CD14-positive monocyte (primary cell): ENCODE measurements at regions not wholly inside any gene's neighbourhood (a gene's known extent, or its start where the extent isn't known, plus 50 kb on each side); places are given as distances from the start of the nearest gene placed in this dataset.

Source experiments
- DNase-seq, 3 donors: peaks; one replicate each; pipeline ENCODE4 v3.0.0-alpha.2; 2011 to 2022
- H2AFZ ChIP-seq: 2 replicates; pipeline ENCODE4 v1.6.0; 2012; ENCODE audit warnings: mild to moderate bottlenecking, low read depth, low read length, inconsistent platforms; ENCODE audit not compliant: insufficient read depth, poor library complexity, severe bottlenecking
- H3K27ac ChIP-seq, 2 donors: 1 replicate in 1 of 2; 2 replicates in 1 of 2; pipeline ENCODE4 v1.5.1; 2012 to 2013; ENCODE audit warnings: low read length in 2 of 2, control low read depth in 1 of 2, inconsistent platforms in 1 of 2, low read depth in 1 of 2, mild to moderate bottlenecking in 1 of 2
- H3K27me3 ChIP-seq, 2 donors: one replicate each; pipeline versions ENCODE4 v1.6.0 to v1.6.1; 2011 to 2013; ENCODE audit warnings: low read length in 2 of 2; ENCODE audit not compliant: control insufficient read depth in 2 of 2, insufficient read depth in 2 of 2
- H3K36me3 ChIP-seq, 2 donors: replicated peaks in 1 of 2; 1 replicate in 1 of 2; 2 replicates in 1 of 2; pipeline versions ENCODE4 v1.5.1 to v1.6.1; 2012 to 2013; ENCODE audit warnings: low read length in 2 of 2, control low read depth in 1 of 2, inconsistent platforms in 1 of 2, mild to moderate bottlenecking in 1 of 2; ENCODE audit not compliant: insufficient read depth in 2 of 2, control insufficient read depth in 1 of 2
- H3K4me1 ChIP-seq, 2 donors: 1 replicate in 1 of 2; 2 replicates in 1 of 2; pipeline versions ENCODE4 v1.5.1 to v1.6.1; 2012 to 2013; ENCODE audit warnings: low read length in 2 of 2, control low read depth in 1 of 2, inconsistent platforms in 1 of 2, mild to moderate bottlenecking in 1 of 2, moderate library complexity in 1 of 2; ENCODE audit not compliant: insufficient read depth in 2 of 2, control insufficient read depth in 1 of 2
- H3K4me2 ChIP-seq: replicated peaks from 2 replicates; pipeline ENCODE3; 2012; ENCODE audit warnings: low read length, moderate library complexity, mild to moderate bottlenecking; ENCODE audit not compliant: poor library complexity, severe bottlenecking; ENCODE audit errors: extremely low read depth
- H3K4me3 ChIP-seq, 3 experiments: fragments of 200-600 bp in 1 of 3; sonication (generic) in 1 of 3; replicated peaks in 1 of 3; 1 replicate in 2 of 3; 2 replicates in 1 of 3; pipeline ENCODE4 v1.5.1; 2011 to 2013; ENCODE audit warnings: low read length in 3 of 3, mild to moderate bottlenecking in 3 of 3, control low read depth in 2 of 3, low read depth in 2 of 3, inconsistent platforms in 1 of 3, moderate library complexity in 1 of 3
- H3K79me2 ChIP-seq: 2 replicates; pipeline ENCODE4 v1.6.0; 2012; ENCODE audit warnings: mild to moderate bottlenecking, control low read depth, inconsistent platforms, low read length, moderate library complexity; ENCODE audit not compliant: insufficient read depth
- H3K9ac ChIP-seq: 2 replicates; pipeline ENCODE4 v1.6.0; 2017; ENCODE audit warnings: low read length, mild to moderate bottlenecking; ENCODE audit not compliant: insufficient read depth, poor library complexity, severe bottlenecking
- H3K9me3 ChIP-seq, 2 donors: replicated peaks in 1 of 2; 1 replicate in 1 of 2; 2 replicates in 1 of 2; pipeline versions ENCODE4 v1.5.1 to v1.6.1; 2012 to 2013; ENCODE audit warnings: low read length in 2 of 2, control low read depth in 1 of 2; ENCODE audit not compliant: control insufficient read depth in 1 of 2, insufficient read depth in 1 of 2
- H4K20me1 ChIP-seq: 2 replicates; pipeline ENCODE4 v1.6.0; 2012; ENCODE audit warnings: mild to moderate bottlenecking, low read length, control low read depth, moderate library complexity; ENCODE audit not compliant: insufficient read depth
- H3K27ac Mint-ChIP-seq, 7 donors: one replicate each; pipeline ENCODE4 v1.8.0; 2020; ENCODE audit warnings: mild to moderate bottlenecking in 7 of 7, mixed read lengths in 7 of 7, moderate library complexity in 6 of 7, inconsistent platforms in 2 of 7
- H3K27me3 Mint-ChIP-seq, 3 donors: one replicate each; pipeline ENCODE4 v1.8.0; 2021 to 2022; ENCODE audit warnings: low read depth in 3 of 3, mild to moderate bottlenecking in 3 of 3, mixed read lengths in 3 of 3, moderate library complexity in 3 of 3, inconsistent platforms in 1 of 3
- H3K36me3 Mint-ChIP-seq, 2 donors: one replicate each; pipeline ENCODE4 v1.8.0; 2020; ENCODE audit warnings: mixed read lengths in 2 of 2, inconsistent platforms in 1 of 2, mild to moderate bottlenecking in 1 of 2
- H3K4me1 Mint-ChIP-seq: one replicate; pipeline ENCODE4 v1.8.0; 2020; ENCODE audit warnings: mild to moderate bottlenecking, mixed read lengths
- H3K4me3 Mint-ChIP-seq, 2 donors: one replicate each; pipeline ENCODE4 v1.8.0; 2020; ENCODE audit warnings: mild to moderate bottlenecking in 2 of 2, mixed read lengths in 2 of 2, moderate library complexity in 1 of 2
- H3K9me3 Mint-ChIP-seq, 7 donors: one replicate each; pipeline ENCODE4 v1.8.0; 2020 to 2022; ENCODE audit warnings: mixed read lengths in 7 of 7, mild to moderate bottlenecking in 6 of 7, moderate library complexity in 6 of 7, inconsistent platforms in 2 of 7
- WGBS: methylation state at CpG from one replicate; pipeline ENCODE4 v1.1.5; 2013; ENCODE audit warnings: missing lambda C conversion rate; ENCODE audit not compliant: insufficient coverage; 5-methylcytosine and 5-hydroxymethylcytosine counted together
- intact Hi-C, 2 donors: fragments of 100-400 bp; cut with micrococcal nuclease; formaldehyde crosslinking; loops; one replicate each; pipeline versions ENCODE4 v1.15.0 to v1.15.1; 2023
- TF ChIP-seq, protein P1 (sequence below): fragments of 200-600 bp; IDR thresholded peaks from one replicate; pipeline ENCODE4 v1.8.0; 2022; ENCODE audit warnings: antibody characterized with exemption, mild to moderate bottlenecking

GRCh38 chr2:150167711-150168110 is 319.8 kb downstream of the RND3 start:
- H3K36me3 ChIP-seq, result no peaks in the 10 kb centered on the region
- Mint-ChIP-seq H3K27ac (no peak overlapping the region), H3K36me3 (no peaks in the 10 kb centered on the region), H3K4me3 (no peak overlapping the region), H3K9me3 (peaks cover 1 to 14% (median 9%) of the 10 kb centered on the region in 7 donors), H3K27me3 (no peaks in the 10 kb centered on the region), H3K4me1 (no peaks in the 10 kb centered on the region)
- no CpG with 5 or more reads among the region's 2 CpGs for WGBS
- peaks cover 15 to 18% of the 10 kb centered on the region in 2 donors for H3K9me3 ChIP-seq
- no peak for DNase-seq
- no peak overlapping the region for H3K27ac ChIP-seq
- H4K20me1 ChIP-seq, result no peaks in the 10 kb centered on the region
- intact Hi-C loops, result no loop called here
- H3K4me2 ChIP-seq, result no peak overlapping the region
- no peaks in the 10 kb centered on the region for H3K4me1 ChIP-seq
- TF ChIP-seq, protein P1, sequence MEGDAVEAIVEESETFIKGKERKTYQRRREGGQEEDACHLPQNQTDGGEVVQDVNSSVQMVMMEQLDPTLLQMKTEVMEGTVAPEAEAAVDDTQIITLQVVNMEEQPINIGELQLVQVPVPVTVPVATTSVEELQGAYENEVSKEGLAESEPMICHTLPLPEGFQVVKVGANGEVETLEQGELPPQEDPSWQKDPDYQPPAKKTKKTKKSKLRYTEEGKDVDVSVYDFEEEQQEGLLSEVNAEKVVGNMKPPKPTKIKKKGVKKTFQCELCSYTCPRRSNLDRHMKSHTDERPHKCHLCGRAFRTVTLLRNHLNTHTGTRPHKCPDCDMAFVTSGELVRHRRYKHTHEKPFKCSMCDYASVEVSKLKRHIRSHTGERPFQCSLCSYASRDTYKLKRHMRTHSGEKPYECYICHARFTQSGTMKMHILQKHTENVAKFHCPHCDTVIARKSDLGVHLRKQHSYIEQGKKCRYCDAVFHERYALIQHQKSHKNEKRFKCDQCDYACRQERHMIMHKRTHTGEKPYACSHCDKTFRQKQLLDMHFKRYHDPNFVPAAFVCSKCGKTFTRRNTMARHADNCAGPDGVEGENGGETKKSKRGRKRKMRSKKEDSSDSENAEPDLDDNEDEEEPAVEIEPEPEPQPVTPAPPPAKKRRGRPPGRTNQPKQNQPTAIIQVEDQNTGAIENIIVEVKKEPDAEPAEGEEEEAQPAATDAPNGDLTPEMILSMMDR, result no peak
- H3K27me3 ChIP-seq, result no peaks in the 10 kb centered on the region
- H3K79me2 ChIP-seq, result no peaks in the 10 kb centered on the region
- no peak overlapping the region for H2AFZ ChIP-seq
- no peak overlapping the region for H3K9ac ChIP-seq
- H3K4me3 ChIP-seq, result no peak overlapping the region

- Histone ChIP-seq H4K20me1 (no peaks in the 10 kb centered on the region), H3K4me2 (no peak overlapping the region), H3K4me1 (no peaks in the 10 kb centered on the region), H3K79me2 (no peaks in the 10 kb centered on the region), H3K9ac (no peak overlapping the region), H3K36me3 (no peaks in the 10 kb centered on the region), H3K4me3 (no peak overlapping the region), H2AFZ (no peak overlapping the region), H3K27me3 (no peaks in the 10 kb centered on the region), H3K9me3 (peaks cover 11 to 16% of the 10 kb centered on the region in 2 donors), H3K27ac (no peak overlapping the region)
- intact Hi-C loops, result no loop called here
- DNase-seq, result no peak
- peaks cover 1 to 12% (median 8%) of the 10 kb centered on the region in 7 donors for H3K9me3 Mint-ChIP-seq
- H3K27me3 Mint-ChIP-seq, result no peaks in the 10 kb centered on the region
- no peaks in the 10 kb centered on the region for H3K36me3 Mint-ChIP-seq
- no peak overlapping the region for H3K27ac Mint-ChIP-seq
- no peaks in the 10 kb centered on the region for H3K4me1 Mint-ChIP-seq
- no peak overlapping the region for H3K4me3 Mint-ChIP-seq
- WGBS, result no CpG with 5 or more reads among the region's 6 CpGs
- TF ChIP-seq, protein P1, result no peak
Measured at GRCh38 chr2:150166313-150167051, 321.0 kb downstream of the RND3 start.
